Stimulated activated CD4-positive, alpha-beta T cell treated with anti-CD3 and anti-CD28 coated beads, Interleukin-15, amount 100 ng/mL, for 24 hours (primary cell): ENCODE measurements at regions not wholly inside any gene's neighbourhood (a gene's known extent, or its start where the extent isn't known, plus 50 kb on each side); places are given as distances from the start of the nearest gene placed in this dataset.
A peak's percentile ranks its signal among the peaks of the same experiment; 100 is the strongest.
"Not testable (repeated sequence)": the region's sequence is repeated elsewhere in the genome, so short reads cannot be mapped to it uniquely, and the experiment has no call there.

Source experiments
- DNase-seq: peaks from one replicate; pipeline ENCODE4 v3.0.0-alpha.2; 2020

GRCh38 chr10:25869609-25870008 is 64.4 kb upstream of the MYO3A start:
- DNase-seq: no peak

GRCh38 chr10:25874402-25874801 is 59.6 kb upstream of the MYO3A start:
- not testable (repeated sequence) for DNase-seq

GRCh38 chr10:25875556-25876165 is 58.4 kb upstream of the MYO3A start:
- DNase-seq: peak; percentile 80

GRCh38 chr10:25877296-25877695 is 56.7 kb upstream of the MYO3A start:
- DNase-seq: no peak
